Ascending aorta (tissue), 2 donors: ENCODE measurements at regions not wholly inside any gene's neighbourhood (a gene's known extent, or its start where the extent isn't known, plus 50 kb on each side); places are given as distances from the start of the nearest gene placed in this dataset.
A peak's percentile ranks its signal among the peaks of the same experiment; 100 is the strongest.

Experiments
- DNase-seq, 2 donors: peaks; one replicate each; pipeline ENCODE4 v3.0.0-alpha.2; 2019; ENCODE audit warnings: low spot score in 2 of 2
- H3K27ac ChIP-seq, 2 donors: fragments of 200-600 bp; sonication (generic); one replicate each; pipeline ENCODE4 v1.5.1; 2016 to 2017; ENCODE audit warnings: mild to moderate bottlenecking in 1 of 2
- H3K27me3 ChIP-seq: fragments of 200-600 bp; sonication (generic); one replicate; pipeline ENCODE4 v1.5.1; 2017
- H3K36me3 ChIP-seq, 2 donors: fragments of 200-600 bp; sonication (generic); one replicate each; pipeline ENCODE4 v1.5.1; 2016
- H3K4me1 ChIP-seq, 2 donors: fragments of 200-600 bp; sonication (generic); one replicate each; pipeline ENCODE4 v1.5.1; 2016 to 2017; ENCODE audit warnings: mild to moderate bottlenecking in 1 of 2
- H3K4me3 ChIP-seq, 2 donors: fragments of 200-600 bp; sonication (generic); one replicate each; pipeline ENCODE4 v1.5.1; 2016 to 2017; ENCODE audit warnings: mild to moderate bottlenecking in 1 of 2
- H3K9me3 ChIP-seq, 2 donors: fragments of 200-600 bp; sonication (generic); one replicate each; pipeline ENCODE4 v1.5.1; 2016
- intact Hi-C: fragments of 100-400 bp; cut with DNase I; formaldehyde crosslinking; loops from one replicate; pipeline ENCODE4 v1.15.1; 2023
- TF ChIP-seq, protein P1 (sequence below), 3 experiments: fragments of 200-600 bp in 2 of 3; fragments of 450-650 bp in 1 of 3; sonication (generic) in 2 of 3; IDR thresholded peaks; one replicate each; pipeline ENCODE4 v1.5.1; 2016 to 2019; ENCODE audit warnings: antibody characterized with exemption in 3 of 3, mild to moderate bottlenecking in 1 of 3, moderate library complexity in 1 of 3

GRCh38 chr2:20146401-20146800 is 78.5 kb downstream of the SDC1 start:
- intact Hi-C loops, result no loop called here
- H3K4me3 ChIP-seq, result no peak overlapping the region
- H3K36me3 ChIP-seq, result no peaks in the 10 kb centered on the region
- TF ChIP-seq, protein P1, sequence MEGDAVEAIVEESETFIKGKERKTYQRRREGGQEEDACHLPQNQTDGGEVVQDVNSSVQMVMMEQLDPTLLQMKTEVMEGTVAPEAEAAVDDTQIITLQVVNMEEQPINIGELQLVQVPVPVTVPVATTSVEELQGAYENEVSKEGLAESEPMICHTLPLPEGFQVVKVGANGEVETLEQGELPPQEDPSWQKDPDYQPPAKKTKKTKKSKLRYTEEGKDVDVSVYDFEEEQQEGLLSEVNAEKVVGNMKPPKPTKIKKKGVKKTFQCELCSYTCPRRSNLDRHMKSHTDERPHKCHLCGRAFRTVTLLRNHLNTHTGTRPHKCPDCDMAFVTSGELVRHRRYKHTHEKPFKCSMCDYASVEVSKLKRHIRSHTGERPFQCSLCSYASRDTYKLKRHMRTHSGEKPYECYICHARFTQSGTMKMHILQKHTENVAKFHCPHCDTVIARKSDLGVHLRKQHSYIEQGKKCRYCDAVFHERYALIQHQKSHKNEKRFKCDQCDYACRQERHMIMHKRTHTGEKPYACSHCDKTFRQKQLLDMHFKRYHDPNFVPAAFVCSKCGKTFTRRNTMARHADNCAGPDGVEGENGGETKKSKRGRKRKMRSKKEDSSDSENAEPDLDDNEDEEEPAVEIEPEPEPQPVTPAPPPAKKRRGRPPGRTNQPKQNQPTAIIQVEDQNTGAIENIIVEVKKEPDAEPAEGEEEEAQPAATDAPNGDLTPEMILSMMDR (IDR thresholded peaks at IDR 0.05), result no peak
- peaks cover 0 to 5% of the 10 kb centered on the region in 2 donors for H3K4me1 ChIP-seq
- H3K27ac ChIP-seq, result no peak overlapping the region
- no peaks in the 10 kb centered on the region for H3K27me3 ChIP-seq
- no peaks in the 10 kb centered on the region for H3K9me3 ChIP-seq
- no peak for DNase-seq

- intact Hi-C loops, result no loop called here
- Histone ChIP-seq H3K36me3 (no peaks in the 10 kb centered on the region), H3K27me3 (no peaks in the 10 kb centered on the region), H3K9me3 (no peaks in the 10 kb centered on the region), H3K4me1 (peaks cover 3 to 5% of the 10 kb centered on the region in 2 donors), H3K4me3 (no peak overlapping the region), H3K27ac (no peak overlapping the region)
- DNase-seq, result no peak
- TF ChIP-seq, protein P1 (IDR thresholded peaks at IDR 0.05), result no peak
Observed at GRCh38 chr2:20145497-20146193, 79.3 kb downstream of the SDC1 start.

- H3K4me1 ChIP-seq, result peaks cover 3 to 5% of the 10 kb centered on the region in 2 donors
- intact Hi-C loops, result loop anchor here (5.0 kb wide), 2 partner anchors 93 to 497 kb away; partner anchors contain the start of gene LAPTM4A
- TF ChIP-seq, protein P1 (IDR thresholded peaks at IDR 0.05), result no peak
- no peaks in the 10 kb centered on the region for H3K27me3 ChIP-seq
- no peak overlapping the region for H3K4me3 ChIP-seq
- H3K9me3 ChIP-seq, result no peaks in the 10 kb centered on the region
- DNase-seq, result no peak
- H3K36me3 ChIP-seq, result no peaks in the 10 kb centered on the region
- no peak overlapping the region for H3K27ac ChIP-seq
Observed at GRCh38 chr2:20144861-20145260, 80.1 kb downstream of the SDC1 start.

DNA sequence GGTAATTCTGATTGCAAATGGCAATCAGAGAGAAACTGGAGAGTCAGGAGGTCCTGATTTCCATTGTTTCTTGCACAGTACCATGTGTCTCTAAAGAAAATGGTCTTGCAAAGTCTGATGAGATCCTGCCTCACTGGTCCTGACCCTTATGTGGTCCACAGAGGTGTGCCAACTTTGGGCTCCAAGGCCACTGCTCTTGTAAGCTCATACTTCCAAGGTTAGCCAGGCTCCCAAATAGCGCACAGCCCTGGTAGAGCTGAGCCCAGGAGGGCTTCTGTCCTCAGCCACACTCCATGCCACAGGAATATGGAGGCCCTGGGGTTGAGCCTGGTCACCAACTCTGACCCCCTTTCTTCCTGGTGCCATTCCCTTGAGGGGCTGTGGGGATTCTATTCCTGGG is 80.7 kb downstream of the SDC1 start:
- no peaks in the 10 kb centered on the region for H3K36me3 ChIP-seq
- TF ChIP-seq, protein P1 (IDR thresholded peaks at IDR 0.05), result no peak
- no peak overlapping the region for H3K4me3 ChIP-seq
- H3K9me3 ChIP-seq, result no peaks in the 10 kb centered on the region
- H3K27me3 ChIP-seq, result no peaks in the 10 kb centered on the region
- no peak for DNase-seq
- peak overlapping the region in 1 of 2 donors; percentile 20 for H3K27ac ChIP-seq
- intact Hi-C loops, result loop anchor here (5.0 kb wide), 2 partner anchors 92 to 498 kb away; partner anchors contain the start of gene LAPTM4A
- peaks cover 3 to 5% of the 10 kb centered on the region in 2 donors for H3K4me1 ChIP-seq

GRCh38 chr2:20143263-20143662 is 81.7 kb downstream of the SDC1 start:
- TF ChIP-seq, protein P1 (IDR thresholded peaks at IDR 0.05), result no peak
- peaks cover 3 to 5% of the 10 kb centered on the region in 2 donors for H3K4me1 ChIP-seq
- no peaks in the 10 kb centered on the region for H3K27me3 ChIP-seq
- no peaks in the 10 kb centered on the region for H3K36me3 ChIP-seq
- intact Hi-C loops, result loop anchor here (5.0 kb wide), 2 partner anchors 91 to 499 kb away; partner anchors contain the start of gene LAPTM4A
- no peak overlapping the region for H3K4me3 ChIP-seq
- H3K27ac ChIP-seq, result peak overlapping the region in 1 of 2 donors; percentile 72
- no peak for DNase-seq
- no peaks in the 10 kb centered on the region for H3K9me3 ChIP-seq
